Mesendoderm (in vitro differentiated cells): ENCODE measurements at regions not wholly inside any gene's neighbourhood (a gene's known extent, or its start where the extent isn't known, plus 50 kb on each side); places are given as distances from the start of the nearest gene placed in this dataset.

ENCODE experiments used
- DNase-seq: peaks from one replicate; pipeline ENCODE4 v3.0.0; 2013
- H2AK5ac ChIP-seq: 2 replicates; pipeline ENCODE4 v1.6.1; 2013; ENCODE audit warnings: low read length, inconsistent platforms
- H2BK120ac ChIP-seq: 2 replicates; pipeline ENCODE4 v1.6.1; 2013; ENCODE audit warnings: low read depth, mild to moderate bottlenecking, low read length, moderate library complexity, mixed read lengths
- H2BK15ac ChIP-seq: replicated peaks from 2 replicates; pipeline ENCODE4 v1.6.1; 2013; ENCODE audit warnings: low read depth, mild to moderate bottlenecking, moderate library complexity
- H2BK5ac ChIP-seq: 2 replicates; pipeline ENCODE4 v1.6.1; 2013; ENCODE audit warnings: low read length, inconsistent platforms
- H3K18ac ChIP-seq: 2 replicates; pipeline ENCODE4 v1.6.1; 2013; ENCODE audit warnings: mild to moderate bottlenecking, low read length, mixed read lengths
- H3K23ac ChIP-seq: one replicate; pipeline ENCODE4 v1.6.1; 2013; ENCODE audit warnings: low read length
- H3K27ac ChIP-seq: 2 replicates; pipeline ENCODE4 v1.5.1; 2013; ENCODE audit warnings: low read depth, mild to moderate bottlenecking, inconsistent platforms, low read length, moderate library complexity
- H3K27me3 ChIP-seq: 2 replicates; pipeline ENCODE4 v1.6.1; 2013; ENCODE audit warnings: low read length, control low read depth, mild to moderate bottlenecking, inconsistent platforms; ENCODE audit not compliant: insufficient read depth, poor library complexity
- H3K36me3 ChIP-seq: 2 replicates; pipeline ENCODE4 v1.6.1; 2013; ENCODE audit warnings: low read length, inconsistent platforms; ENCODE audit not compliant: control insufficient read depth, insufficient read depth
- H3K4ac ChIP-seq: one replicate; pipeline ENCODE4 v1.6.1; 2013; ENCODE audit warnings: low read depth, mild to moderate bottlenecking, low read length, moderate library complexity
- H3K4me1 ChIP-seq: 2 replicates; pipeline ENCODE4 v1.6.1; 2013; ENCODE audit warnings: low read depth, low read length, inconsistent platforms; ENCODE audit not compliant: control insufficient read depth
- H3K4me2 ChIP-seq: 2 replicates; pipeline ENCODE4 v1.6.1; 2013; ENCODE audit warnings: low read length
- H3K4me3 ChIP-seq: 2 replicates; pipeline ENCODE4 v1.5.1; 2013; ENCODE audit warnings: mild to moderate bottlenecking, low read length
- H3K56ac ChIP-seq: one replicate; pipeline ENCODE4 v1.6.1; 2013; ENCODE audit warnings: low read length
- H3K79me1 ChIP-seq: 2 replicates; pipeline ENCODE4 v1.6.1; 2013; ENCODE audit warnings: low read length, inconsistent platforms
- H3K79me2 ChIP-seq: 2 replicates; pipeline ENCODE4 v1.6.1; 2013; ENCODE audit warnings: mild to moderate bottlenecking, low read length; ENCODE audit not compliant: control insufficient read depth, insufficient read depth
- H3K9ac ChIP-seq: 2 replicates; pipeline ENCODE4 v1.6.1; 2013; ENCODE audit warnings: low read length, inconsistent platforms
- H4K5ac ChIP-seq: one replicate; pipeline ENCODE4 v1.6.1; 2013; ENCODE audit warnings: low read length
- H4K8ac ChIP-seq: one replicate; pipeline ENCODE4 v1.6.1; 2013; ENCODE audit warnings: low read depth, mild to moderate bottlenecking, control low read depth, low read length, moderate library complexity
- WGBS: extraction: QIAGEN DNeasy Blood & Tissue Kit; methylation state at CpG from one replicate; pipeline ENCODE4 v1.1.7; 2013; ENCODE audit warnings: low lambda C conversion rate, missing lambda C conversion rate; ENCODE audit not compliant: insufficient coverage; ENCODE audit errors: extremely low coverage; 5-methylcytosine and 5-hydroxymethylcytosine counted together

DNA sequence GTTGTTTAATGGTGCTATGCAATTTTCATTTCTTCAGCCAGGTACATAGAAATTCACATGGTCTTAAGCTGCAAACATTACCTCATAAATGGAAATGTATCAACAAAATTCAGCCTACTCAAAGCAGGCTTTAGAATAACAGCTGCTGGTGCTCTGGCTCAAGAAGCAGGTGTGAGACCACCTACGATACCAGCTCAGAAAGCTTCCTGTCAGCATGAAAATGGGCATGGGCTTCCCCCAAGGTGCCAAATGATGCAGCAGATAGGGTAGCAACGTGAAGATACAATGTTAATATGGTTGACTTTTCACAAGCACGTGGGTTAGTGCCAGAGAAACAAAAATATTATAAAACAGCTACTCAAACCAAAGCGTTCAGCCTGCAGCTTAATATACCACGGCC lies 343.4 kb upstream of the PRICKLE1 start:
- Histone ChIP-seq H3K36me3 (no peaks in the 10 kb centered on the region), H2BK15ac (no peak overlapping the region), H3K27me3 (no peaks in the 10 kb centered on the region), H3K79me2 (no peaks in the 10 kb centered on the region), H3K9ac (no peak overlapping the region), H3K23ac (no peak overlapping the region), H2BK5ac (peak overlapping the region; percentile 35), H4K5ac (no peak overlapping the region), H4K8ac (no peak overlapping the region), H3K4me2 (no peak overlapping the region), H3K18ac (peak overlapping the region; percentile 22), H2BK120ac (no peak overlapping the region), H3K79me1 (no peaks in the 10 kb centered on the region), H3K4me3 (no peak overlapping the region), H2AK5ac (no peak overlapping the region), H3K4ac (no peak overlapping the region), H3K27ac (peak overlapping the region; percentile 40), H3K56ac (no peak overlapping the region), H3K4me1 (no peaks in the 10 kb centered on the region)
- peak; percentile 71 for DNase-seq
- WGBS: no CpG with 5 or more reads among the region's 5 CpGs

DNA sequence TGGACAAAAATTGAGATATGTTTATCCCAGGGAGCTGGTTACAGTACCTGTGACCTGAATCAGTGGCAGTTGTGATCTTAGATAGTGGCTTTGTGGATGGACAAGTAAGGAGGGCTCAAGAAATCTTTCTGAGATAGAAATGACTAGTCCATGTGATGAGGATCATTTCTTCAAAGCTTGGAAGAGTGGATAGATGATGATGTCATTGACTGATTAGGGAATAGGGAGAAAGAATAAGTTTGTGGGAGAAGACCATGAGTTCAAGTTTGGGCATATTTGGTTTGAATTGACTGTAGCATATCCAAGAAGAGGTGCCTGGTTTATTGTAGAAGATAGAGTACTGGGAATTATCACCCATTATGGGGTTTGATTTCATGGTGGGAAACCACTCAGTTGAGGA lies 336.7 kb upstream of the PRICKLE1 start:
- no peak overlapping the region for H4K5ac ChIP-seq
- H3K79me2 ChIP-seq: no peaks in the 10 kb centered on the region
- H4K8ac ChIP-seq: no peak overlapping the region
- no peak overlapping the region for H3K23ac ChIP-seq
- H3K18ac ChIP-seq: no peak overlapping the region
- peak overlapping the region; percentile 50 for H2AK5ac ChIP-seq
- no peak overlapping the region for H3K56ac ChIP-seq
- no peak overlapping the region for H3K4me2 ChIP-seq
- no peaks in the 10 kb centered on the region for H3K36me3 ChIP-seq
- H3K4me3 ChIP-seq: no peak overlapping the region
- H3K9ac ChIP-seq: no peak overlapping the region
- no peak for DNase-seq
- no peaks in the 10 kb centered on the region for H3K79me1 ChIP-seq
- peaks cover 12% of the 10 kb centered on the region for H3K4me1 ChIP-seq
- H2BK5ac ChIP-seq: no peak overlapping the region
- no peak overlapping the region for H2BK120ac ChIP-seq
- no peak overlapping the region for H3K4ac ChIP-seq
- H3K27ac ChIP-seq: no peak overlapping the region
- H2BK15ac ChIP-seq: no peak overlapping the region
- no peaks in the 10 kb centered on the region for H3K27me3 ChIP-seq

DNA sequence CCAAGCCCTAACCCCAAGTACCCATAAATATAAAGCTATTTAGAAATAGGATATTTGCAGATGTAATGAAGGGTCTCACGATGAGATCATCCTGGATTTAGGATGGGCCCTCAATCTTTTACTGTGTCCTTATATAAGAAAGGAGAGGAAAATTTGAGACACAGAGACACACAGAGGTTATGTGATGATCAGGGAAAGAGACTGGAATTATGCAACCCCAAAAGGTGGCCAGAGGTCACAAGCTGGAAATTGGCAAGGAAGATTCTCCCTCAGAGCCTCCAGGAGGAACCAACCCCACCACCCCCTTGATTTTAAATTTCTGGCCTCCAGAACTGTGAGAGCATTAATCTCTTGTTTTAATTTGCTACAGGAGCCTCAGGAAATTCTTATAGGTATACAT lies 334.9 kb upstream of the PRICKLE1 start:
- Histone ChIP-seq H2AK5ac (no peak overlapping the region), H3K27ac (no peak overlapping the region), H4K5ac (no peak overlapping the region), H3K4me1 (peaks cover 15% of the 10 kb centered on the region), H3K36me3 (no peaks in the 10 kb centered on the region), H3K79me1 (no peaks in the 10 kb centered on the region), H3K18ac (no peak overlapping the region), H3K56ac (no peak overlapping the region), H3K4me2 (no peak overlapping the region), H2BK120ac (no peak overlapping the region), H2BK15ac (peak overlapping the region; percentile 10), H3K9ac (no peak overlapping the region), H3K23ac (no peak overlapping the region), H3K4ac (no peak overlapping the region), H3K27me3 (no peaks in the 10 kb centered on the region), H3K79me2 (no peaks in the 10 kb centered on the region), H3K4me3 (no peak overlapping the region), H2BK5ac (no peak overlapping the region), H4K8ac (no peak overlapping the region)
- DNase-seq: no peak
- WGBS: no CpG with 5 or more reads among the region's 1 CpG

DNA sequence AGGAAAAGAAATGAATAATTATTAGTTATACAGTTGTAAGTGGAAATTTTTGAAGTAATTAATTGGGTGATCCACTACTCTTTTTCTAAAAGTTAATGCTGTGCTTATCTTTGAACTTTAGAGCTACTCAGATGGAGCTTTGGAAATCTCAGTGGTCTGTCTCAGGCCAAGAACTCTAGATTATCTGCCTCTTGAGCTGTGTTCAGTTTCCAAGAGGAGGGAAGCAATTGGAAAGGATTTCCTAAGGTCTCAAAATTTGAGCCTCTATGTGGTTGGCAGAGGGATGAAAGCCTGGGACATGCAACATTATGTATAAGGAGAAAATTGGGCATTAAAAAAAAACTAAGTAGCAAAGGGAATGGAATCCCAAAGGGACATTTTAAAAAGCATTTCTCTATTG lies 334.0 kb upstream of the PRICKLE1 start:
- H3K4me2 ChIP-seq: no peak overlapping the region
- no peak overlapping the region for H2AK5ac ChIP-seq
- H2BK15ac ChIP-seq: no peak overlapping the region
- H3K18ac ChIP-seq: peak overlapping the region; percentile 40
- no peaks in the 10 kb centered on the region for H3K36me3 ChIP-seq
- no peaks in the 10 kb centered on the region for H3K79me2 ChIP-seq
- no peak overlapping the region for H3K9ac ChIP-seq
- no peak overlapping the region for H3K23ac ChIP-seq
- H3K79me1 ChIP-seq: no peaks in the 10 kb centered on the region
- peaks cover 15% of the 10 kb centered on the region for H3K4me1 ChIP-seq
- H3K27me3 ChIP-seq: no peaks in the 10 kb centered on the region
- H2BK5ac ChIP-seq: peak overlapping the region; percentile 42
- no peak overlapping the region for H3K4me3 ChIP-seq
- no peak overlapping the region for H4K5ac ChIP-seq
- no peak overlapping the region for H3K27ac ChIP-seq
- no peak for DNase-seq
- H4K8ac ChIP-seq: no peak overlapping the region
- peak overlapping the region; percentile 72 for H3K56ac ChIP-seq
- H3K4ac ChIP-seq: peak overlapping the region; percentile 62
- peak overlapping the region; percentile 74 for H2BK120ac ChIP-seq

DNA sequence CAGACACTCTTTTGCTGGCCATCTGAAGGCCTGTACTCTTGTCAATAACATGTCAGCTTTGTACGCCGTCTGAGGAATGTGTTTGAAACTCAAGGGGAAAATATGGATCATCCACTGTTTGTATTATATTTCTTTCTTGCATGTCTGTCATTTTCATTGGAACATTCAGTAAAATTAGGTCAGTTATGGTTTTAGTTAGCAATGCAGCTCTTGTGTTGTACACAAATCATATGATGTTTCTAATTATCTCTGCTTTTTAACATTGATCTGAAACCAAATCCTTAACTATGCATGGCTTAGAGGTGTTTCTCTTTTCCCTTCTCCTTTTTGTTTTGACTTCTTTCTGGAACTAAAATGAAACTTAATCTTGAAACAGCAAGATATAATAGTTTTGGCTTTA lies 333.6 kb upstream of the PRICKLE1 start:
- H2BK5ac ChIP-seq: peak overlapping the region; percentile 73
- H3K4me2 ChIP-seq: no peak overlapping the region
- peak overlapping the region; percentile 26 for H3K56ac ChIP-seq
- DNase-seq: no peak
- no peak overlapping the region for H3K27ac ChIP-seq
- H3K9ac ChIP-seq: no peak overlapping the region
- no peaks in the 10 kb centered on the region for H3K27me3 ChIP-seq
- no peak overlapping the region for H3K23ac ChIP-seq
- H2BK120ac ChIP-seq: no peak overlapping the region
- H3K18ac ChIP-seq: no peak overlapping the region
- H3K79me2 ChIP-seq: no peaks in the 10 kb centered on the region
- no peaks in the 10 kb centered on the region for H3K79me1 ChIP-seq
- H3K4me3 ChIP-seq: no peak overlapping the region
- H3K36me3 ChIP-seq: no peaks in the 10 kb centered on the region
- peaks cover 15% of the 10 kb centered on the region for H3K4me1 ChIP-seq
- no peak overlapping the region for H2AK5ac ChIP-seq
- H4K5ac ChIP-seq: no peak overlapping the region
- no peak overlapping the region for H4K8ac ChIP-seq
- H3K4ac ChIP-seq: no peak overlapping the region
- no CpG with 5 or more reads among the region's 2 CpGs for WGBS
- H2BK15ac ChIP-seq: no peak overlapping the region

DNA sequence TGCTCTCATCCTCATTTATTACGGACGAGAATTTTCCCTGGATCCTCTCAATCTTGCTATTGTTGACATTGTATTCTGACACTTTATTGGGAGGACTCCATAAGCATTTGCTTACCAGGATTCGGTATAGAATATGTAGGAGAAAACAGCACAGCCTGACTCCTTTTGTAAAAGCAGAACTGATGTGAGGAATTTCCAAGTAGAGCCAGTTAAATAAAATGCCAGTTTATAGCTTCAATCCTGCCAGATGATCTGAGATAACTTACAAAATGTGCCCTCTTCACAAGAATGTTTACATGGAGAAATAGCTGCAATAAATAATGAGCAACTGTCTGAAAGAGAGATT lies 332.9 kb upstream of the PRICKLE1 start:
- Histone ChIP-seq H4K8ac (no peak overlapping the region), H3K4me2 (no peak overlapping the region), H2BK5ac (peak overlapping the region; percentile 66), H3K56ac (peak overlapping the region; percentile 51), H3K4me1 (peaks cover 15% of the 10 kb centered on the region), H2BK120ac (no peak overlapping the region), H3K36me3 (no peaks in the 10 kb centered on the region), H3K18ac (no peak overlapping the region), H3K9ac (peak overlapping the region; percentile 45), H3K4ac (no peak overlapping the region), H3K4me3 (no peak overlapping the region), H3K79me2 (no peaks in the 10 kb centered on the region), H4K5ac (no peak overlapping the region), H3K23ac (no peak overlapping the region), H2AK5ac (no peak overlapping the region), H3K79me1 (no peaks in the 10 kb centered on the region), H3K27me3 (no peaks in the 10 kb centered on the region), H3K27ac (peak overlapping the region; percentile 40), H2BK15ac (no peak overlapping the region)
- no peak for DNase-seq
- WGBS: no CpG with 5 or more reads among the region's 3 CpGs
